NB4 (cell line): ENCODE measurements at regions not wholly inside any gene's neighbourhood (a gene's known extent, or its start where the extent isn't known, plus 50 kb on each side); places are given as distances from the start of the nearest gene placed in this dataset.

ENCODE experiments used
- CTCF ChIP-seq: IDR thresholded peaks from one replicate; pipeline ENCODE4 v1.5.1; 2012; ENCODE audit warnings: low read depth, low read length
- MAX ChIP-seq: IDR thresholded peaks from 2 replicates; pipeline ENCODE4 v1.6.1; 2011; ENCODE audit warnings: low read depth, low read length
- POLR2A ChIP-seq: IDR thresholded peaks from 2 replicates; pipeline ENCODE4 v1.6.1; 2011; ENCODE audit warnings: mild to moderate bottlenecking; ENCODE audit not compliant: insufficient read length; ENCODE audit errors: extremely low read depth

DNA sequence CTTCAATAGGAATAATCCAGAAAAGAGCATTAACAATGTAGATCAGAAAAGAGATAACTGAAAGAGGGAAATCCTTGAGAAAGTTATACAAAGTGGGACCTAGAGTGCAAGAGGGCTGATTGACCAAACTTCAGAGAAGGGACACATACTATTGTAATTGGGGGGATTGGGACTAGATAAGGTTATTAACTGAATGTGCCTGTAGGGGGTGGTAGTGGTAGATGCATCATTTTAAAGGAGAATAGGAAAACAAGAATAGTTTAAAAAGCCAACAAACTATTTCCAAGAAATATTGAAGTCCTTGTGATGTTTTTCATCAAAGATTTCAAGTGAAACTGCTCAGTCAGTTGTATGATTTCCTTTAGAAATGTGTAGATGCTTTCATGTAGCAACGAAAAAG, 468.5 kb downstream of the TAF11L14 start:
- TF ChIP-seq CTCF (no peak), POLR2A (no peak), MAX (no peak)
